GM19324 (cell line): ENCODE measurements at regions not wholly inside any gene's neighbourhood (a gene's known extent, or its start where the extent isn't known, plus 50 kb on each side); places are given as distances from the start of the nearest gene placed in this dataset.

Source experiments
- ATAC-seq: cut with Tn5 transposase; IDR thresholded peaks from one replicate; pipeline ENCODE4 v1.9.1; 2021; ENCODE audit warnings: mild to moderate bottlenecking, moderate library complexity; ENCODE audit not compliant: unreplicated experiment, low FRiP score

DNA sequence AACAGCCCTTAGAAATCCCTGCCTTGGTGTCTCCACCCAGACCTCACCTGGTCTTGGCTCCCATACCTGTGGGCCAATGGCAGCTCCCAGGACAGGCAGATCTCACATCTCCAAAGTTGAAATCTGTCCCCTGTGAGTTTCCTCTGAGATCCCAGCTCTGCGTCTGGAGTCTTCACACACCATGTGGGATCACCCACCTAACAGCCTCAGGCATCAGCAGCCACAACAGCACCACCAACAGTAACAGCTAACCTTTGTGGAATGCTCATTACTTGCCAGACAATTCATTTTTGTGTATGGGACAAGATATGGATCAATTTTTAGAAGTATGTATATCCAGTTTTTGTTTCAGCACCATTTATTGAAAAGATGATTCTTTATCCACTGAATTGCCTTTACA, 523.2 kb downstream of the MATN1 start:
- no peak for ATAC-seq

GRCh38 chr1:30199563-30199962, 523.8 kb downstream of the MATN1 start:
- ATAC-seq, result no peak

GRCh38 chr1:30198795-30199403, 524.5 kb downstream of the MATN1 start:
- no peak for ATAC-seq

DNA sequence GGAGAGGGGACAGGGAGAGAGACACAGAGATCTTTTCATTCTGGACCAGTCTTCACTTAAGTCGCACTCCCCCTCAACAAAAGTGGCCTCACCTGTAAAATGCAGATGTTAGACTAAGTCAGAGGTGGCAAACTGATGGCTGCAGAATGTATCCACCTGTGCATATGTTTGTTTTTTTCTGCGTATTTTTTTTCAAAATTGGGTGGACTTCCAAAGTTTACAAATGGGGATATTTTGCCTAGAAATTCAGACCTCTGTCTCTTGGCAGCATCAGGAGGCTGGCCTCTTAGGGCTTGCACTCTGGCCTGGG, 525.0 kb downstream of the MATN1 start:
- no peak for ATAC-seq

- ATAC-seq, result no peak
Measured at GRCh38 chr1:30197639-30198450, 525.5 kb downstream of the MATN1 start.

GRCh38 chr1:30196872-30197638, 526.3 kb downstream of the MATN1 start:
- ATAC-seq, result no peak

DNA sequence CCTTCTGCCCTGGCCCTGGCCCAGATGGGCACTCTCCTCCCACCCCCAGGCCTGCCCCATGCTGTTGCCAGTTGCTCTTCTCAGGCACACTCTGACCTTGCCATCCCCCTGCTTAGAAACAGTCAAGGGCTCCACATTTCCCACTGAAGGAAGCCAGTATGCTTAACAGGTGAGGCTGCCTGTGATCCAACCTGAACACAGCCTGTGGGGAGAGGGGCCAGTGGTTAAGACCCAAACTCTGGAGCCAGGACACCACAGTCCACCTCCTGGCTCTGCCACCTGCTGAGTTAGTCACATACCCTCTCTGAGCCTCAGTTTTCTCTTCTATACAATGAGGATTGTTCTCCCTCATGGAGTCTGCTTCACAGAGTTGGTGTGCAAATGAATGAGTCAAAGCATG, 526.9 kb downstream of the MATN1 start:
- no peak for ATAC-seq

DNA sequence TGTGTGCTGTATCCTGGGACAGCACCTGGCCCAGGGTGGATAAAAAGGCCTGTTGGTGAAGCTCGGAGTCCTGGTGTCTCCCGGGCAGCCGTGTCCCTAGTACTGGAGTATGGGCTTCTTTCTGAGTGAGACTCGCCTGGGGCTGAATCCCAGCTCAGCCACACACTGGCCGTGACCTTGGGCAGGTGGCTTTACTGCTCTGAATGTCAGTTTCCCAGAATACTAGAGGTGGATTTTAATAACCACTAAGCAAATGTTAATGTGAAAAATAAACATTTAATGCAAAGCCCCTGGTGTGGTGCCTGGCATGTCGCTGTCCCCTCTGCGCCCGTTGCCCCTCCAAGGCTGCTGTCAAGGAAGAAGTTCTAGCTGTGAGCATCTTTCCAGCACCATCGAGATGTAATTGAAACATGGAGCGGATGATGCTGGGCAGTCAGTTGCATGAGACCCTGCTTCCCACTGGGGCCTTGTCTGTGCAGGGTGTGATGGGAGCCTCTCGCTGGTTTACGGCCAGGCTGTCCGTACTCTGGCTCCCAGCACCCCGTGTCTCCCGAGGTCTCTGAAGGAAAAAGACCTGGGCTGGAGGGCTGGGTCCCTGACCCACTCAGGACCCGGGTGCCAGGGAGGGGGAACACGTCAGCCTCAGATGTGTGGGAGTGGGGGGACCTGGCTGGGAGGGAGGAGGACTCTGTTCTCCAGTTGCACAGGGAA, 527.8 kb downstream of the MATN1 start:
- no peak for ATAC-seq

- ATAC-seq, result no peak
Measured at GRCh38 chr1:30194741-30195423, 528.5 kb downstream of the MATN1 start.

- no peak for ATAC-seq
Measured at GRCh38 chr1:30194046-30194619, 529.3 kb downstream of the MATN1 start.

- no peak for ATAC-seq
Measured at GRCh38 chr1:30192969-30193630, 530.3 kb downstream of the MATN1 start.

- ATAC-seq, result no peak
Measured at GRCh38 chr1:30191154-30191702, 532.2 kb downstream of the MATN1 start.

- no peak for ATAC-seq
Measured at GRCh38 chr1:30190511-30191153, 532.8 kb downstream of the MATN1 start.

GRCh38 chr1:30189818-30190500, 533.4 kb downstream of the MATN1 start:
- no peak for ATAC-seq

GRCh38 chr1:30188999-30189398, 534.4 kb downstream of the MATN1 start:
- no peak for ATAC-seq

- no peak for ATAC-seq
Measured at GRCh38 chr1:30188329-30188728, 535.1 kb downstream of the MATN1 start.

GRCh38 chr1:30187413-30188023, 535.9 kb downstream of the MATN1 start:
- no peak for ATAC-seq

DNA sequence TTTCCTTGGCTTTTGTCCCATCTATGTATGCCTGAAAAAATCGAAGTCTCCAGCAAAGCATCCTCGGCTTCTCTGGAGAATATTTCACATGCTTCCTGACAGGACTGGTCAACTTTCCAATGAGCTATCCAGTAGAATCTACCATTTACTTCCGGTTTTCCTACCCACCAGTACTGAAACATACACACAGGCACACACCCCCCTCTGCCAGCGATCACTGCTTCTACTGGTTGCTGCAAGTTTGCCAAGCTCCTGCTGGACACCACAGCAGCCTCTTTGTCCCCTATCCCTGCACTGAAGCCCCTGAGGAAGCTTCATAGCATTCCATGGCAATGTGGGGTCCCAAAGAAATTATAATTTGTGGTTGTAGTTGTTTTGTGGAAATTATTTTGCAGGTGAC, 536.8 kb downstream of the MATN1 start:
- no peak for ATAC-seq
